ENCODE measurements at regions not wholly inside any gene's neighbourhood (a gene's known extent, or its start where the extent isn't known, plus 50 kb on each side); places are given as distances from the start of the nearest gene placed in this dataset.

DNA sequence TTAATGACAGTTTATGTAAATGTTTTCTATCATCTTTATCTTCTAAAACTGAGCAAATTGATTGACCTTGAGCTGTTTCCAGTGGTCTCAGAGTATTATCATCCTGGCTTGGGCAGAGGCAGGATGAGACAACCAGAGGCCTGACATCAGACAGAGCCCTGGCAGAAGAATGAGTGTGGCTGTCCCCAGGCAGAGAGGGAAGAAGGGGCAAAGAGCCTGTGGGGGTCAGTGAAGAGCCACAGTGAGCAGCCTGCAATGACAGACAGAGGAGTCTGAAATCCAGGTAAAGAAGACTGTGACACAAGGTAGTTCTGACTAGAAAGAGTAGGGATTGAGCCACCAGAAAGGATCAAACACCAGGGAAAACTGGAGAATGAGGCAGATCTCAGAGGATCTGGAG is 182.4 kb upstream of the ARSJ start:
- no peak overlapping the region for H3K27ac ChIP-seq
- DNase-seq (ENCODE audit: low spot score): no peak

DNA sequence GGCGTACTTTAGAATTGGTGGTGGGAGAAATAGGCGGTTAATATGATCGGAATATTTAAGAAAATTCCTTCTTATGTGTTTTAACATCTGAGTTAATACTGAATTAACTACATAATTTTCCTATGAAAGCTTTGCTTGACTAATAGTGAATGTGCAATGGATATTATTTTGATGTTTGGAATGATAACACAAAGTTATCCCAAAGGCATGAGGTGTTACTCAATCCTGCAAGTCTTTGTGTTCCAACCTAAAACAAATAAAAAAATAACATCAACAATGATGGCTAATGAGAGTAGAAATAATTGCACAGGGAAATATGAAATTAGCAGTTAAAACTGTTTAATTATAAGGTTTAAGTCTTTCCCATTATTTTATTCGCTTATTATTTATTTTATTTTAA is 183.6 kb upstream of the ARSJ start:
- DNase-seq (ENCODE audit: low spot score): no peak
- Histone ChIP-seq H3K27me3 (no peaks in the 10 kb centered on the region), H3K27ac (no peak overlapping the region), H3K36me3 (no peaks in the 10 kb centered on the region), H3K4me3 (no peak overlapping the region), H3K4me1 (no peaks in the 10 kb centered on the region), H3K9me3 (no peaks in the 10 kb centered on the region)
- TF ChIP-seq, protein P1, sequence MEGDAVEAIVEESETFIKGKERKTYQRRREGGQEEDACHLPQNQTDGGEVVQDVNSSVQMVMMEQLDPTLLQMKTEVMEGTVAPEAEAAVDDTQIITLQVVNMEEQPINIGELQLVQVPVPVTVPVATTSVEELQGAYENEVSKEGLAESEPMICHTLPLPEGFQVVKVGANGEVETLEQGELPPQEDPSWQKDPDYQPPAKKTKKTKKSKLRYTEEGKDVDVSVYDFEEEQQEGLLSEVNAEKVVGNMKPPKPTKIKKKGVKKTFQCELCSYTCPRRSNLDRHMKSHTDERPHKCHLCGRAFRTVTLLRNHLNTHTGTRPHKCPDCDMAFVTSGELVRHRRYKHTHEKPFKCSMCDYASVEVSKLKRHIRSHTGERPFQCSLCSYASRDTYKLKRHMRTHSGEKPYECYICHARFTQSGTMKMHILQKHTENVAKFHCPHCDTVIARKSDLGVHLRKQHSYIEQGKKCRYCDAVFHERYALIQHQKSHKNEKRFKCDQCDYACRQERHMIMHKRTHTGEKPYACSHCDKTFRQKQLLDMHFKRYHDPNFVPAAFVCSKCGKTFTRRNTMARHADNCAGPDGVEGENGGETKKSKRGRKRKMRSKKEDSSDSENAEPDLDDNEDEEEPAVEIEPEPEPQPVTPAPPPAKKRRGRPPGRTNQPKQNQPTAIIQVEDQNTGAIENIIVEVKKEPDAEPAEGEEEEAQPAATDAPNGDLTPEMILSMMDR (IDR thresholded peaks at IDR 0.05): no peak

More for the DNA sequence above, 182.4 kb upstream of the ARSJ start:
- Histone ChIP-seq H3K4me1 (no peaks in the 10 kb centered on the region), H3K27me3 (no peaks in the 10 kb centered on the region), H3K36me3 (no peaks in the 10 kb centered on the region), H3K9me3 (no peaks in the 10 kb centered on the region), H3K4me3 (no peak overlapping the region)
- TF ChIP-seq, protein P1 (IDR thresholded peaks at IDR 0.05): no peak

DNA sequence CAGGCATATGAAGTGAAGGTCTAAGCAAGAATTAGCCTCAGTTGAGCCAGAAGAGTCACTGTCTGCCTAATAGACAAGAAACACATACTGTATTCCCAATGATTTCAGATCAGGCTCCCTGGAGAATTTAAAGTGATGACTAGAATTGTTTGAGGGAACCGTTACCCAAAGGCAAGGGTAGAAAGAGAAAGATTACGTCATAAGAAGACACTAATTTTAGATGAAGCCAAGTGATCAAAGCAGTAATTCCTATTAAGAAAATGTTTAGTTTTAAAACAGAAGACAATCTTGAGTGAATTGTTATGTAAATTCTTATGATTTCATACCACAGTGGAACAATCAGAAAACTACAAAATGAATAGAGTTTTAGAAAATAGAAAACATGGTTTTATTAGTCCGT is 194.5 kb upstream of the ARSJ start:
- TF ChIP-seq, protein P1 (IDR thresholded peaks at IDR 0.05): no peak
- Histone ChIP-seq H3K4me3 (no peak overlapping the region), H3K36me3 (no peaks in the 10 kb centered on the region), H3K9me3 (no peaks in the 10 kb centered on the region), H3K4me1 (no peaks in the 10 kb centered on the region), H3K27ac (no peak overlapping the region), H3K27me3 (no peaks in the 10 kb centered on the region)
- DNase-seq (ENCODE audit: low spot score): no peak

DNA sequence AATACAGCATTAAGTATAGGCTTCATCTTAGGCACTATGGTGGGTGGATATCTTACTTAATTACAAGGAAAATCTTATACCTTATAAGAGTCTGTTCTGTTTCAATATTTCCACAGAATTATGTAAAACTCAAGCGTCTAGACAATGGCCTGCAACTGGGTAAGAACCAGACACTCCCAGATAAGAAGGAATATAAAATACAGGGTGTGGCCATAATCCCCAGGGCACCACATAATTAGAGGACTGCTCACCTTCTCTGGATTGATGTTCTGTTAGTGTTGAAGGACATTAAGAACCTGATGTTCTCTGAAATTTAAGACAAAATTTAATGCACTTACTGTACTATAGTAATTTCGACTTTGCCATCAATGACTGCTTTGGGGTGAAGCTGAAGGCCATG is 198.2 kb upstream of the ARSJ start:
- TF ChIP-seq, protein P1 (IDR thresholded peaks at IDR 0.05): no peak
- H3K27ac ChIP-seq: no peak overlapping the region
- no peaks in the 10 kb centered on the region for H3K36me3 ChIP-seq
- no peak overlapping the region for H3K4me3 ChIP-seq
- H3K4me1 ChIP-seq: no peaks in the 10 kb centered on the region
- no peak for DNase-seq (ENCODE audit: low spot score)
- peaks cover 0 to 4% of the 10 kb centered on the region in 2 donors for H3K9me3 ChIP-seq
- H3K27me3 ChIP-seq: no peaks in the 10 kb centered on the region

DNA sequence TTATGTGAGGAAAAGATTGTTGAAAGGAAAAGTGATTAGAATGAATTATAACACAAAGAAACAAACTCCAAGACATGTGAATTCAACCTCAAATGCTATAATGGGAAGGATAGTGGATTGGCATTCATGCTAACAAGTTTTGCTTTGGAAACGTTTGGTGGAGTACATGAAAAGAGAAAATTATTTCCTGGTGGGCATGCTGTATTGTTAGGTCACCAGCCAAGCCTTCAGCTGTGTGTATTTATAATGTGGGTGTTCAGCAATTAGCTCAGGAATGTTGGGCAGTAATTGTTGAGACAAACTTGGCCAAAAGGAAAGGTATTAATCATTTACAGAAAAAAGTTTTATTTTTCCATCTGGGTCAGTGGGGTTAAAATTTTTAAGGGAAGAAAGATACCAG is 198.9 kb upstream of the ARSJ start:
- H3K9me3 ChIP-seq: peaks cover 0 to 9% of the 10 kb centered on the region in 2 donors
- no peak for DNase-seq (ENCODE audit: low spot score)
- H3K4me3 ChIP-seq: no peak overlapping the region
- TF ChIP-seq, protein P1 (IDR thresholded peaks at IDR 0.05): no peak
- H3K36me3 ChIP-seq: no peaks in the 10 kb centered on the region
- H3K4me1 ChIP-seq: no peaks in the 10 kb centered on the region
- no peak overlapping the region for H3K27ac ChIP-seq
- no peaks in the 10 kb centered on the region for H3K27me3 ChIP-seq

DNA sequence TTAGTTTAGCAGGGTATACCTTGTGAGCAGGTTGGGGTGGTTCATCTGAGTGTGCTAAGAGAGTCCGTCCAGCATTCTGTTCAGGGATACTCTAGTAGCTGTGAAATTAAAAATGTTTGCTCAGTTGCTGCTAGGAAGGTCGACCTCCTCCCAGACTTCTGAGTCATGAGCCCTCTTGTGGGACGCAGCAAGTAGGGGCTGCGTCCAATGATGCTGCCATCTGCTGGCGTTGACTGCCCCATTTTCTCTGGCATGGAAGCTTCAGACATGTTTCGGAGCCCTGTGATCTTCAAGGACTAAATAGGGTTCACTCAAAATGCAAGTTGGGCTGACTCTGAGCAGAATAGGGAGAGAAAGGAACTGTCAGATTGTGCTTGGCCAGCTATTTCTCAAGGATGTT is 201.0 kb upstream of the ARSJ start:
- TF ChIP-seq, protein P1 (IDR thresholded peaks at IDR 0.05): peak in 1 of 2 donors; percentile 57
- DNase-seq (ENCODE audit: low spot score): no peak
- H3K4me1 ChIP-seq: no peaks in the 10 kb centered on the region
- H3K27ac ChIP-seq: no peak overlapping the region
- no peak overlapping the region for H3K4me3 ChIP-seq
- H3K9me3 ChIP-seq: peaks cover 0 to 9% of the 10 kb centered on the region in 2 donors
- no peaks in the 10 kb centered on the region for H3K27me3 ChIP-seq
- H3K36me3 ChIP-seq: no peaks in the 10 kb centered on the region
